ENCODE measurements at regions not wholly inside any gene's neighbourhood (a gene's known extent, or its start where the extent isn't known, plus 50 kb on each side); places are given as distances from the start of the nearest gene placed in this dataset.

DNA sequence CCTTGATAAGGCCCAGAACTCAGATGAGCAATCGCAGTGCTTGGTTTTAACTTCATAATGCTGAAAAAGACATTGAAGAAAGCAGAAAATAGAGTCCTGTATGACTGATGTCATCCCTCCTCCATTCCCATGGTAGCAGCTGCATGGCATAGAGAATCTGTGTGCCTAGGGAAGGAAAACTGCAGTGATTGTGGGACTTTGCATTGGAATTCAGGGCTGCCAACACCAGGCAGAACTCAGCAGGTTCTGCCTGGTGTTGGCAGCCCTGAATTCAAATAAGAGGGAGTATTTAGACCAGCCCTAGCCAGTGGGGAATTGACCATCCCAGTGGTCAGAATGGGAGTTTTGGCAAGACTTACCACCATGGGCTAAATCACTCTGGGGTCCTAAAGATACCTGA, 1016.0 kb downstream of the FAM181B start:
- intact Hi-C loops (cut with micrococcal nuclease): no loop called here
- Mint-ChIP-seq H3K36me3 (no peaks in the 10 kb centered on the region), H3K27ac (no peak overlapping the region), H3K27me3 (no peaks in the 10 kb centered on the region), H3K4me3 (no peak overlapping the region), H3K9me3 (no peaks in the 10 kb centered on the region), H3K4me1 (no peaks in the 10 kb centered on the region)
- CTCF ChIA-PET (ENCODE audit: partially characterized antibody): no interaction called here
- POLR2A ChIA-PET (ENCODE audit: partially characterized antibody): no interaction called here
- DNase-seq: no peak
- H3K4me3 ChIP-seq (ENCODE audit: low read length in 2 of 2): no peak overlapping the region
- no peaks in the 10 kb centered on the region for H3K9me3 ChIP-seq (ENCODE audit: control insufficient read depth in 1 of 2, low read length in 2 of 2)
- H3K36me3 ChIP-seq (ENCODE audit: insufficient read depth, low read length): no peaks in the 10 kb centered on the region
- H3K27ac ChIP-seq (ENCODE audit: low read depth, low read length): no peak overlapping the region
- H3K27me3 ChIP-seq (ENCODE audit: insufficient read depth, low read length): no peaks in the 10 kb centered on the region
- no peaks in the 10 kb centered on the region for H3K4me1 ChIP-seq (ENCODE audit: insufficient read depth, low read length)

DNA sequence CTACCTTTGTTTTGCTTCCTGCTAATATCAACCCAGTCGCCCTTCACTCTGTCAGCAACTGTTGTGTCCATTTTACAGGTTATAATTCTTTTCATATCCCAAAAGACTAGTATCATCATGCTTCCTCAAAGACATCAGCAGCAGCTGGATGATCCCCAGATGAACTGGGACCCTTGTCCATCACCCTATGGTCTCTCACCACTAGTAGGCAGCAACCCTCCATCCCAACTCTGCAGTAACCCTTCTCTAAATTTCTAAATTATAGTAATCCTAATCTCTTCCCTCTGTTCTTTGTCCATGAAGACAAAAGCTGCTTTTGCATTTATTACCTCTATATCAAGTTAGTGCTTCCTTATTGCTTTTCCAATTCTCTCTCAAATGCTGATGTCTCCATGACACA, 1025.8 kb downstream of the FAM181B start:
- DNase-seq: no peak
- ChIA-PET CTCF (ENCODE audit: partially characterized antibody) (interaction anchor here (0.8 kb wide), 1 partner anchor 9 kb away, joined by 4 read pairs; no protein-coding TSS in a partner anchor), POLR2A (ENCODE audit: partially characterized antibody) (no interaction called here)
- Mint-ChIP-seq H3K4me3 (no peak overlapping the region), H3K27me3 (peaks cover 2% of the 10 kb centered on the region in 2 donors), H3K9me3 (peaks cover 0 to 7% (median 3%) of the 10 kb centered on the region in 8 donors), H3K27ac (no peak overlapping the region), H3K36me3 (no peaks in the 10 kb centered on the region), H3K4me1 (no peaks in the 10 kb centered on the region)
- no peak overlapping the region for H3K4me3 ChIP-seq (ENCODE audit: low read length in 2 of 2)
- intact Hi-C loops (cut with micrococcal nuclease): no loop called here
- H3K27me3 ChIP-seq (ENCODE audit: insufficient read depth, low read length): no peaks in the 10 kb centered on the region
- H3K27ac ChIP-seq (ENCODE audit: low read depth, low read length): no peak overlapping the region
- no peaks in the 10 kb centered on the region for H3K4me1 ChIP-seq (ENCODE audit: insufficient read depth, low read length)
- H3K36me3 ChIP-seq (ENCODE audit: insufficient read depth, low read length): no peaks in the 10 kb centered on the region
- H3K9me3 ChIP-seq (ENCODE audit: control insufficient read depth in 1 of 2, low read length in 2 of 2): no peaks in the 10 kb centered on the region

DNA sequence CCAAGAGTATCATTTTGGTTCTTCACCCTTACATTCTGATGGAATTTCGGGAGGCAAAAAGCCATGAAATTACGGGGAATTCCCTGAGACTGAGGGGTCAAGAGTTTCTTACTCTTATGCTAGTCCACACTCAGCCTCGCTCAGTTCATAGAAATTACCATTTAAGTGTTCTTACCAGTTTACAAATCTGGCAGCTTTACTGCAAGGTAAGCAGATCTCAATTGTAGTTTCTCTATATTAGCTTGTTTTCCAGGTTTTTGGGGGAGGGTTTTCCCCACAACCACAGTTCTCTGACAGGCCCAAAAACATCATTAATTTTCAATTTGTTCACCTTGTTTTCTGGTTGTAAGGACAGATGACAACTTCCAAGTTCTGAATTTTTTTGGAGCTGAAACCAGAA, 1028.4 kb downstream of the FAM181B start:
- Mint-ChIP-seq H3K27ac (no peak overlapping the region), H3K4me3 (no peak overlapping the region), H3K27me3 (peaks cover 2% of the 10 kb centered on the region in 2 donors), H3K36me3 (no peaks in the 10 kb centered on the region), H3K9me3 (peaks cover 0 to 27% (median 13%) of the 10 kb centered on the region in 8 donors), H3K4me1 (no peaks in the 10 kb centered on the region)
- H3K9me3 ChIP-seq (ENCODE audit: control insufficient read depth in 1 of 2, low read length in 2 of 2): no peaks in the 10 kb centered on the region
- intact Hi-C loops (cut with micrococcal nuclease): no loop called here
- no peak for DNase-seq
- no peaks in the 10 kb centered on the region for H3K4me1 ChIP-seq (ENCODE audit: insufficient read depth, low read length)
- CTCF ChIA-PET (ENCODE audit: partially characterized antibody): no interaction called here
- no peak overlapping the region for H3K27ac ChIP-seq (ENCODE audit: low read depth, low read length)
- POLR2A ChIA-PET (ENCODE audit: partially characterized antibody): no interaction called here
- H3K27me3 ChIP-seq (ENCODE audit: insufficient read depth, low read length): no peaks in the 10 kb centered on the region
- no peaks in the 10 kb centered on the region for H3K36me3 ChIP-seq (ENCODE audit: insufficient read depth, low read length)
- no peak overlapping the region for H3K4me3 ChIP-seq (ENCODE audit: low read length in 2 of 2)

DNA sequence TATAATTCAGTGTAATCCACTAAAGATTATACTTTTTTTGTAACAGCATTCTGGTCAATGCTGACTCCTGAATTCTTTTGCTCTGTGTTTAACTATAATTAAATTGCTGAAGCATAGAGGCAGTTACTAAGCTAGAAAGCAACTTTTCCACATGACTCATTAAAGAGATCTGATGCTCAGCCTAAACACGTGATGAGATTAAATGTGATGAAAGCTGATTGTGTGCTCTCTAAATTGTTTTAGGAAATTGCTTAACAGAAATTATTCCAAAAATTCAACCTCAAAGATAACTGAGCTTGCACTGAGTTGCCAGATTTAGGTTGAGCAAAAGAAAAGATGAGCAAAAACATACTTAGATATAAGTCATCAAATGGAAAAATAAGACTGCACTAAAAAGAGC, 1033.6 kb downstream of the FAM181B start:
- H3K4me1 Mint-ChIP-seq: no peaks in the 10 kb centered on the region
- no peak overlapping the region for H3K27ac Mint-ChIP-seq
- no peaks in the 10 kb centered on the region for H3K36me3 ChIP-seq (ENCODE audit: insufficient read depth, low read length)
- H3K4me3 ChIP-seq (ENCODE audit: low read length in 2 of 2): no peak overlapping the region
- no peak overlapping the region for H3K4me3 Mint-ChIP-seq
- no peaks in the 10 kb centered on the region for H3K27me3 ChIP-seq (ENCODE audit: insufficient read depth, low read length)
- ChIA-PET POLR2A (ENCODE audit: partially characterized antibody) (no interaction called here), CTCF (ENCODE audit: partially characterized antibody) (no interaction called here)
- no peaks in the 10 kb centered on the region for H3K36me3 Mint-ChIP-seq
- H3K27me3 Mint-ChIP-seq: no peaks in the 10 kb centered on the region
- intact Hi-C loops (cut with micrococcal nuclease): no loop called here
- no peak overlapping the region for H3K27ac ChIP-seq (ENCODE audit: low read depth, low read length)
- peaks cover 0 to 3% of the 10 kb centered on the region in 2 donors for H3K9me3 ChIP-seq (ENCODE audit: control insufficient read depth in 1 of 2, low read length in 2 of 2)
- DNase-seq: no peak
- H3K9me3 Mint-ChIP-seq: peaks cover 0 to 66% (median 37%) of the 10 kb centered on the region in 8 donors
- no peaks in the 10 kb centered on the region for H3K4me1 ChIP-seq (ENCODE audit: insufficient read depth, low read length)

DNA sequence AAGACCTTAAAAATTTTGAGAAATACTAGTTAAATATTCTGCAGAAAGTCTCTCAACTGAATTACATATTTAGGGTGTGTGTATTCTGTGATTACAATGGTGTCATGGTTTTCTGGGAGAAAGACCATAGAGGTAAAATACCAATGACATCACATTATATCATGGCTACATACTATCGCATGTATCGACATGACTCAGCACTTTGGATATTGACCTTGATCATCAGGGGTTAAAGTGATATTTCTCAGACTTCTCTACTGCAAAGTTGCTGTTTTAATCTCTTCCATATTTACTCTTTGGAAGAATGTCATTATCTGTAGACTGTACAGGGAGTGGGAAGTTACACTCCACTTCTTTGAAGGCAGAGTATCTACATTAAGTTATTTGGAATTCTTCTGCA, 1046.6 kb downstream of the FAM181B start:
- no peaks in the 10 kb centered on the region for H3K9me3 ChIP-seq (ENCODE audit: control insufficient read depth in 1 of 2, low read length in 2 of 2)
- H3K36me3 Mint-ChIP-seq: no peaks in the 10 kb centered on the region
- no peak overlapping the region for H3K4me3 Mint-ChIP-seq
- DNase-seq: no peak
- H3K4me3 ChIP-seq (ENCODE audit: low read length in 2 of 2): no peak overlapping the region
- CTCF ChIA-PET (ENCODE audit: partially characterized antibody): no interaction called here
- intact Hi-C loops (cut with micrococcal nuclease): no loop called here
- H3K36me3 ChIP-seq (ENCODE audit: insufficient read depth, low read length): no peaks in the 10 kb centered on the region
- H3K27me3 ChIP-seq (ENCODE audit: insufficient read depth, low read length): no peaks in the 10 kb centered on the region
- no peak overlapping the region for H3K27ac ChIP-seq (ENCODE audit: low read depth, low read length)
- H3K27ac Mint-ChIP-seq: no peak overlapping the region
- POLR2A ChIA-PET (ENCODE audit: partially characterized antibody): no interaction called here
- no peaks in the 10 kb centered on the region for H3K4me1 ChIP-seq (ENCODE audit: insufficient read depth, low read length)
- H3K9me3 Mint-ChIP-seq: no peaks in the 10 kb centered on the region
- no peaks in the 10 kb centered on the region for H3K4me1 Mint-ChIP-seq
- H3K27me3 Mint-ChIP-seq: peaks cover 0 to 1% of the 10 kb centered on the region in 2 donors

DNA sequence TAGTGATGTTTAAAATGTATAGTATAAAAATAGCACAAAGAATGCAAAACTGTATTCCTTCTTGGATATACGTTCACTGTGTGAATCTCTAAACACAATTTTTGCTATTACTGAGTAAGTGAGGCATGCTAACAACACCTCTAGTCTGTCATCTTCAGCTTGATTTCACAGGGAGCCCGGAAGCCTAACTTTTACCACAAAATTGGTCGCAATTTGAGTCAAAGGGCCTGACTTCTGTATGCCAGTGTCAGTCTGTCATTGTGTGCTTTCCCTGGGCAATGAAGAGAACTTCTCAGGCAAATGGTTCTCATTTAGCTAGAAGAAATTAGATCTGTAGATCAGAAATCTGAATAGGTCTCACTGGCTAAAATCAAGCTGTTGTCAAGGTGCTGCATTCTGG, 1059.5 kb downstream of the FAM181B start:
- Histone ChIP-seq H3K36me3 (ENCODE audit: insufficient read depth, low read length) (no peaks in the 10 kb centered on the region), H3K9me3 (ENCODE audit: control insufficient read depth in 1 of 2, low read length in 2 of 2) (no peaks in the 10 kb centered on the region), H3K27ac (ENCODE audit: low read depth, low read length) (no peak overlapping the region), H3K27me3 (ENCODE audit: insufficient read depth, low read length) (no peaks in the 10 kb centered on the region), H3K4me1 (ENCODE audit: insufficient read depth, low read length) (no peaks in the 10 kb centered on the region), H3K4me3 (ENCODE audit: low read length in 2 of 2) (no peak overlapping the region)
- no peak for DNase-seq
- H3K4me1 Mint-ChIP-seq: no peaks in the 10 kb centered on the region
- ChIA-PET CTCF (ENCODE audit: partially characterized antibody) (no interaction called here), POLR2A (ENCODE audit: partially characterized antibody) (no interaction called here)
- peaks cover 0 to 2% (median 0%) of the 10 kb centered on the region in 8 donors for H3K9me3 Mint-ChIP-seq
- H3K36me3 Mint-ChIP-seq: no peaks in the 10 kb centered on the region
- H3K27ac Mint-ChIP-seq: no peak overlapping the region
- H3K27me3 Mint-ChIP-seq: no peaks in the 10 kb centered on the region
- intact Hi-C loops (cut with micrococcal nuclease): no loop called here
- no peak overlapping the region for H3K4me3 Mint-ChIP-seq

DNA sequence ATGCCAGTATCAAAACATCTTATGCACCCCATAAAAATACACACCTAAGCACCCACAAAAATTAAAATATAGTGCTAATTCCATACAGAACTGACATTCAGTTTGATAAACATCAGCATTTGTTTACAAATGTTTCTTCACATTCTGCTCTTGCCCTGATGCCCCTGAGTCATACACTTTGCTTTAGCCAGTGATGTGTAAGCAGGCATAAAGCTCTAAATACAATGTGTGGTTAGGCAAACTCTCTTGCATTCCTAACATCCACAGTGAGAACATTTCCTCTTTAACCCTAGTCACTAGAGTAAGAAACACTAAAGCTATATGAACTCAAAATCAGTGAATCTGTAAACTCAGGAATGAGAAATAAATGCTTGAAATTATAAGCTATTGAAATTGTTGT, 1060.7 kb downstream of the FAM181B start:
- no peaks in the 10 kb centered on the region for H3K9me3 ChIP-seq (ENCODE audit: control insufficient read depth in 1 of 2, low read length in 2 of 2)
- Mint-ChIP-seq H3K4me3 (no peak overlapping the region), H3K36me3 (no peaks in the 10 kb centered on the region), H3K9me3 (peaks cover 0 to 2% (median 0%) of the 10 kb centered on the region in 8 donors), H3K27me3 (no peaks in the 10 kb centered on the region), H3K4me1 (no peaks in the 10 kb centered on the region), H3K27ac (no peak overlapping the region)
- no peak overlapping the region for H3K27ac ChIP-seq (ENCODE audit: low read depth, low read length)
- no peaks in the 10 kb centered on the region for H3K36me3 ChIP-seq (ENCODE audit: insufficient read depth, low read length)
- CTCF ChIA-PET (ENCODE audit: partially characterized antibody): no interaction called here
- DNase-seq: no peak
- H3K27me3 ChIP-seq (ENCODE audit: insufficient read depth, low read length): no peaks in the 10 kb centered on the region
- POLR2A ChIA-PET (ENCODE audit: partially characterized antibody): no interaction called here
- H3K4me1 ChIP-seq (ENCODE audit: insufficient read depth, low read length): no peaks in the 10 kb centered on the region
- intact Hi-C loops (cut with micrococcal nuclease): no loop called here
- H3K4me3 ChIP-seq (ENCODE audit: low read length in 2 of 2): no peak overlapping the region

DNA sequence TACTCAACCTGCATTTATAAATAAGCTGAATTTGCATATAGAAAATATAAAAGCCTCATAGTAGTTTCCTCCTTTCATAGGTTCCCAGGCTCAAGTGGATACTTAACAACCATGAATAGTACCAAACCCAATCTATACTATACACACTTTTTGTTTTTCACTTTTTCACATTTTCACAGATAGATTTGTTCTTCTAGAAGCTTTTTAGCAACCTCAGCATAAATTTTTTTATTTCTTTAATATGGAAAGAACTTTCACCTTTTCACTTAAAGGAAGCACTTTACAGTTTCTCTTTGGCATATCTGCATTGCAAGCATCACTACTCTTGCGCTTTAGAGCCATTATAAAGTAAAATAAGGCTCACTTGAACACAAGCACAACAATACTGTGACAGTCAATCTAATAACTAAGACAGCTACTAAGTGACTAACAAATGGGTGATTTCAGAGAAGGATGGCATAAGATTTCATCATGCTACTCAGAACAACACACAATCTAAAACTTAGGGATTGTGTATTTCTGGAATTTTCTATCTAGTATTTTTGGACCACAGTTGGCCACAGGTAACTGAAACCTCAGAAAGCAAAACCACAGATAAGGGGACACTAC, 1063.6 kb downstream of the FAM181B start:
- CTCF ChIA-PET (ENCODE audit: partially characterized antibody): no interaction called here
- no peaks in the 10 kb centered on the region for H3K4me1 ChIP-seq (ENCODE audit: insufficient read depth, low read length)
- DNase-seq: no peak
- intact Hi-C loops (cut with micrococcal nuclease): no loop called here
- Mint-ChIP-seq H3K4me1 (no peaks in the 10 kb centered on the region), H3K4me3 (no peak overlapping the region), H3K27ac (no peak overlapping the region), H3K36me3 (no peaks in the 10 kb centered on the region), H3K27me3 (no peaks in the 10 kb centered on the region), H3K9me3 (no peaks in the 10 kb centered on the region)
- H3K36me3 ChIP-seq (ENCODE audit: insufficient read depth, low read length): no peaks in the 10 kb centered on the region
- POLR2A ChIA-PET (ENCODE audit: partially characterized antibody): no interaction called here
- no peaks in the 10 kb centered on the region for H3K27me3 ChIP-seq (ENCODE audit: insufficient read depth, low read length)
- no peak overlapping the region for H3K27ac ChIP-seq (ENCODE audit: low read depth, low read length)
- no peak overlapping the region for H3K4me3 ChIP-seq (ENCODE audit: low read length in 2 of 2)
- no peaks in the 10 kb centered on the region for H3K9me3 ChIP-seq (ENCODE audit: control insufficient read depth in 1 of 2, low read length in 2 of 2)

Measured in CD4-positive, alpha-beta memory T cell (primary cell).